Endothelial cell of umbilical vein (primary cell): ENCODE measurements at regions not wholly inside any gene's neighbourhood (a gene's known extent, or its start where the extent isn't known, plus 50 kb on each side); places are given as distances from the start of the nearest gene placed in this dataset.

Source experiments
- BruUV-seq: library from RNA; stranded (reverse); fragments of 400-500 nt; replicated peaks from 2 replicates; lab custom pipeline; 2021; lab: Mats Ljungman, UMichigan
- CTCF ChIA-PET: fragments of 300-600, 350-600 bp; sonication (Branson Sonifier 250); formaldehyde crosslinking; loops from one replicate; lab custom pipeline; 2021; ENCODE audit warnings: antibody characterized with exemption, inconsistent platforms; lab: Charles Lee
- POLR2A ChIA-PET: fragments of 300-600, 350-600 bp; sonication (Branson Sonifier 250); formaldehyde crosslinking; loops from one replicate; lab custom pipeline; 2021; ENCODE audit warnings: antibody characterized with exemption, inconsistent platforms; lab: Charles Lee
- DNase-seq: peaks from one replicate; pipeline ENCODE4 v3.0.0-alpha.2; 2011; ENCODE audit warnings: low read depth, low spot score
- FAIRE-seq: peaks from 2 replicates; lab custom pipeline; 2011; peaks lifted over from hg19 to GRCh38; lab: Jason Lieb, UNC
- H2AFZ ChIP-seq: 2 replicates; pipeline ENCODE4 v1.6.0; 2012; ENCODE audit warnings: low read depth, low read length, control low read depth, inconsistent platforms
- H3K27ac ChIP-seq: 2 replicates; pipeline ENCODE4 v1.5.1; 2011; ENCODE audit warnings: low read depth, mild to moderate bottlenecking, control low read depth, low read length, moderate library complexity; ENCODE audit not compliant: insufficient read depth
- H3K27me3 ChIP-seq, 2 experiments: 2 replicates each; pipeline versions ENCODE4 v1.6.0 to v1.6.1; 2011; ENCODE audit warnings: low read length in 2 of 2, mixed read lengths in 1 of 2; ENCODE audit not compliant: control insufficient read depth in 2 of 2, insufficient read depth in 2 of 2
- H3K36me3 ChIP-seq, 2 experiments: 2 replicates in 1 of 2; 3 replicates in 1 of 2; pipeline ENCODE4 v1.5.1; 2011; ENCODE audit warnings: low read length in 2 of 2, mild to moderate bottlenecking in 1 of 2, moderate library complexity in 1 of 2; ENCODE audit not compliant: control insufficient read depth in 2 of 2, insufficient read depth in 2 of 2; ENCODE audit errors: extremely low read depth in 1 of 2
- H3K4me1 ChIP-seq: 3 replicates; pipeline ENCODE4 v1.5.1; 2011; ENCODE audit warnings: mild to moderate bottlenecking, low read length; ENCODE audit not compliant: control insufficient read depth, insufficient read depth; ENCODE audit errors: extremely low read depth
- H3K4me2 ChIP-seq: 2 replicates; pipeline ENCODE4 v1.6.1; 2011; ENCODE audit warnings: low read length, control low read depth, mixed read lengths; ENCODE audit not compliant: insufficient read depth
- H3K4me3 ChIP-seq, 3 experiments: fragments of 200-600 bp in 1 of 3; sonication (generic), shearing (Covaris generic) in 1 of 3; replicated peaks in 1 of 3; 2 replicates each; pipeline ENCODE4 v1.5.1; 2011 to 2016; ENCODE audit warnings: control low read depth in 3 of 3, low read length in 3 of 3, mild to moderate bottlenecking in 2 of 3, inconsistent platforms in 1 of 3, low read depth in 1 of 3, moderate library complexity in 1 of 3; ENCODE audit not compliant: insufficient read depth in 1 of 3
- H3K79me2 ChIP-seq: 2 replicates; pipeline ENCODE4 v1.6.0; 2012; ENCODE audit warnings: low read length, inconsistent platforms; ENCODE audit not compliant: control insufficient read depth, insufficient read depth
- H3K9ac ChIP-seq: replicated peaks from 2 replicates; pipeline ENCODE3; 2011; ENCODE audit warnings: low read length, control low read depth; ENCODE audit not compliant: insufficient read depth; ENCODE audit errors: extremely low read depth
- H3K9me1 ChIP-seq: replicated peaks from 3 replicates; pipeline ENCODE4 v1.6.0; 2011; ENCODE audit warnings: mild to moderate bottlenecking, low read length; ENCODE audit not compliant: control insufficient read depth, insufficient read depth; ENCODE audit errors: extremely low read depth
- H3K9me3 ChIP-seq: replicated peaks from 2 replicates; pipeline ENCODE4 v1.5.1; 2012; ENCODE audit warnings: low read length, inconsistent platforms; ENCODE audit not compliant: control insufficient read depth, insufficient read depth
- H4K20me1 ChIP-seq: replicated peaks from 2 replicates; pipeline ENCODE3; 2011; ENCODE audit warnings: mild to moderate bottlenecking, low read length; ENCODE audit not compliant: control insufficient read depth, insufficient read depth; ENCODE audit errors: extremely low read depth
- EZH2 ChIP-seq: IDR thresholded peaks from 2 replicates; pipeline ENCODE4 v1.6.1; 2012; ENCODE audit warnings: borderline replicate concordance, low read depth, mild to moderate bottlenecking, moderate library complexity, low read length, inconsistent platforms; ENCODE audit not compliant: severe bottlenecking
- FOS ChIP-seq: IDR thresholded peaks from 2 replicates; pipeline ENCODE4 v1.6.1; 2011; ENCODE audit warnings: mild to moderate bottlenecking, low read length, moderate library complexity, borderline replicate concordance; ENCODE audit not compliant: insufficient read depth
- GATA2 ChIP-seq: IDR thresholded peaks from 2 replicates; pipeline ENCODE4 v1.7.0; 2011; ENCODE audit warnings: low read depth, mild to moderate bottlenecking, moderate library complexity, mixed read lengths, low read length; ENCODE audit not compliant: insufficient read length, insufficient read depth
- JUN ChIP-seq: IDR thresholded peaks from 2 replicates; pipeline ENCODE4 v1.6.1; 2011; ENCODE audit warnings: borderline replicate concordance, low read depth; ENCODE audit not compliant: insufficient read length, insufficient read depth
- MYC ChIP-seq: IDR thresholded peaks from one replicate; pipeline ENCODE4 v1.6.1; 2011; ENCODE audit warnings: mild to moderate bottlenecking, low read depth, low read length
- POLR2A ChIP-seq: IDR thresholded peaks from 2 replicates; pipeline ENCODE4 v1.6.1; 2012; ENCODE audit warnings: low read depth, mild to moderate bottlenecking, control low read depth, low read length
- POLR2AphosphoS5 ChIP-seq: IDR thresholded peaks from 2 replicates; pipeline ENCODE4 v1.6.1; 2012; ENCODE audit warnings: low read depth, mild to moderate bottlenecking, control low read depth, low read length, moderate library complexity; ENCODE audit not compliant: insufficient read depth
- dilution Hi-C: fragments of 300-500 bp; cut with MboI; formaldehyde crosslinking; loops from one replicate; pipeline ENCODE4 v1.15.0; 2019; ENCODE audit warnings: low sequenced_read_pairs; ENCODE audit not compliant: extremely low pct_ligation_motif_present
- intact Hi-C: fragments of 100-400 bp; cut with micrococcal nuclease; formaldehyde crosslinking; loops from one replicate; pipeline ENCODE4 v1.10.0; 2022
- TF ChIP-seq, protein P1 (sequence below), 2 donors: IDR thresholded peaks; 1 replicate in 1 of 2; 2 replicates in 1 of 2; pipeline ENCODE4 v1.5.1; 2011; ENCODE audit warnings: low read length in 2 of 2, mild to moderate bottlenecking in 2 of 2, moderate library complexity in 2 of 2, control low read depth in 1 of 2, inconsistent platforms in 1 of 2, low read depth in 1 of 2; ENCODE audit not compliant: insufficient read depth in 1 of 2; ENCODE audit errors: extremely low read depth in 1 of 2
- TF ChIP-seq, protein P2 (sequence below): IDR thresholded peaks from 2 replicates; pipeline ENCODE4 v1.6.1; 2011; ENCODE audit not compliant: insufficient read depth, insufficient read length

DNA sequence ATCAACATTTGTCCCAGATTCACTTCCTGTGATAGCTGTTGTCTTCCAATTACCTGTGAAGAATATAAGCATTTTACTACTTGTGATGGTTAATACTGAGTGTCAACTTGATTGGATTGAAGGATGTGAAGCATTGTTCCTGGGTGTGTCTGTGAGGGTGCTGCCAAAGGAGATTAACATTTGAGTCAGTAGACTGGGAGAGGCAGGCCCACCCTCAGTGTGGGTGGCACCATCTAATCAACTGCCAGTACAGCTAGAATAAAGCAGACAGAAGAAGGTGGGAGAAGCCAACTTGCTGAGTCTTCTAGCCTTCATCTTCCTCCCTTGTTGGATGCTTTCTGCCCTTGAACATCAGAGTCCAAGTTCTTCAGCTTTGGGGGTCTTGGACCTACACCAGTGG, 660.4 kb upstream of the GOT2 start:
- DNase-seq: no peak
- H3K4me1 ChIP-seq: peaks cover 9% of the 10 kb centered on the region
- no TSS peak for BruUV-seq
- H3K4me3 ChIP-seq: no peak overlapping the region
- FAIRE-seq: no peak
- H3K27ac ChIP-seq: no peak overlapping the region
- no peaks in the 10 kb centered on the region for H3K27me3 ChIP-seq
- intact Hi-C loops: no loop called here
- POLR2A ChIA-PET: no interaction called here
- no peaks in the 10 kb centered on the region for H3K79me2 ChIP-seq
- H3K9me1 ChIP-seq: no peaks in the 10 kb centered on the region
- H3K9me3 ChIP-seq: no peaks in the 10 kb centered on the region
- CTCF ChIA-PET: interaction anchor here (0.9 kb wide), 1 partner anchor 9 kb away, joined by 3 read pairs; no protein-coding TSS in a partner anchor
- H3K4me2 ChIP-seq: no peak overlapping the region
- no peaks in the 10 kb centered on the region for H3K36me3 ChIP-seq
- dilution Hi-C loops: no loop called here
- TF ChIP-seq POLR2AphosphoS5 (no peak), MYC (no peak), EZH2 (no peak), GATA2 (no peak), POLR2A (no peak)
- H2AFZ ChIP-seq: no peak overlapping the region
- H4K20me1 ChIP-seq: no peaks in the 10 kb centered on the region
- no peak overlapping the region for H3K9ac ChIP-seq

- Histone ChIP-seq H3K9ac (no peak overlapping the region), H3K27ac (no peak overlapping the region), H3K4me2 (no peak overlapping the region), H3K9me1 (no peaks in the 10 kb centered on the region), H3K27me3 (no peaks in the 10 kb centered on the region), H3K4me1 (peaks cover 3% of the 10 kb centered on the region), H3K9me3 (no peaks in the 10 kb centered on the region), H3K4me3 (no peak overlapping the region), H2AFZ (no peak overlapping the region), H3K36me3 (no peaks in the 10 kb centered on the region), H3K79me2 (no peaks in the 10 kb centered on the region), H4K20me1 (no peaks in the 10 kb centered on the region)
- POLR2A ChIA-PET: no interaction called here
- CTCF ChIA-PET: no interaction called here
- intact Hi-C loops: no loop called here
- no TSS peak for BruUV-seq
- TF ChIP-seq MYC: no peak
- TF ChIP-seq, protein P1, sequence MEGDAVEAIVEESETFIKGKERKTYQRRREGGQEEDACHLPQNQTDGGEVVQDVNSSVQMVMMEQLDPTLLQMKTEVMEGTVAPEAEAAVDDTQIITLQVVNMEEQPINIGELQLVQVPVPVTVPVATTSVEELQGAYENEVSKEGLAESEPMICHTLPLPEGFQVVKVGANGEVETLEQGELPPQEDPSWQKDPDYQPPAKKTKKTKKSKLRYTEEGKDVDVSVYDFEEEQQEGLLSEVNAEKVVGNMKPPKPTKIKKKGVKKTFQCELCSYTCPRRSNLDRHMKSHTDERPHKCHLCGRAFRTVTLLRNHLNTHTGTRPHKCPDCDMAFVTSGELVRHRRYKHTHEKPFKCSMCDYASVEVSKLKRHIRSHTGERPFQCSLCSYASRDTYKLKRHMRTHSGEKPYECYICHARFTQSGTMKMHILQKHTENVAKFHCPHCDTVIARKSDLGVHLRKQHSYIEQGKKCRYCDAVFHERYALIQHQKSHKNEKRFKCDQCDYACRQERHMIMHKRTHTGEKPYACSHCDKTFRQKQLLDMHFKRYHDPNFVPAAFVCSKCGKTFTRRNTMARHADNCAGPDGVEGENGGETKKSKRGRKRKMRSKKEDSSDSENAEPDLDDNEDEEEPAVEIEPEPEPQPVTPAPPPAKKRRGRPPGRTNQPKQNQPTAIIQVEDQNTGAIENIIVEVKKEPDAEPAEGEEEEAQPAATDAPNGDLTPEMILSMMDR (IDR thresholded peaks at IDR 0.05; ENCODE audit: extremely low read depth in 1 of 2, insufficient read depth in 1 of 2, low read depth in 1 of 2, low read length in 2 of 2): no peak
- TF ChIP-seq JUN: no peak
- no peak for TF ChIP-seq FOS
- TF ChIP-seq EZH2: no peak
- no peak for TF ChIP-seq POLR2A
- TF ChIP-seq POLR2AphosphoS5: no peak
- TF ChIP-seq, protein P2, sequence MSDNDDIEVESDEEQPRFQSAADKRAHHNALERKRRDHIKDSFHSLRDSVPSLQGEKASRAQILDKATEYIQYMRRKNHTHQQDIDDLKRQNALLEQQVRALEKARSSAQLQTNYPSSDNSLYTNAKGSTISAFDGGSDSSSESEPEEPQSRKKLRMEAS: no peak
- no peak for TF ChIP-seq GATA2
- FAIRE-seq: no peak
- dilution Hi-C loops: no loop called here
- DNase-seq: no peak
Observed at GRCh38 chr16:59392911-59393310, 658.8 kb upstream of the GOT2 start.
